Activated CD8-positive, alpha-beta memory T cell treated with anti-CD3 and anti-CD28 coated beads for 36 hours (primary cell): ENCODE measurements at regions not wholly inside any gene's neighbourhood (a gene's known extent, or its start where the extent isn't known, plus 50 kb on each side); places are given as distances from the start of the nearest gene placed in this dataset.
"Not testable (repeated sequence)": the region's sequence is repeated elsewhere in the genome, so short reads cannot be mapped to it uniquely, and the experiment has no call there.

Experiments used
- CTCF ChIA-PET: fragments of 350-600 bp; sonication (Branson Sonifier 250); formaldehyde crosslinking; loops from one replicate; lab custom pipeline; 2021; ENCODE audit warnings: antibody characterized with exemption; lab: Charles Lee
- POLR2A ChIA-PET: fragments of 350-600 bp; sonication (Branson Sonifier 250); formaldehyde crosslinking; loops from one replicate; lab custom pipeline; 2021; ENCODE audit warnings: antibody characterized with exemption; lab: Charles Lee

DNA sequence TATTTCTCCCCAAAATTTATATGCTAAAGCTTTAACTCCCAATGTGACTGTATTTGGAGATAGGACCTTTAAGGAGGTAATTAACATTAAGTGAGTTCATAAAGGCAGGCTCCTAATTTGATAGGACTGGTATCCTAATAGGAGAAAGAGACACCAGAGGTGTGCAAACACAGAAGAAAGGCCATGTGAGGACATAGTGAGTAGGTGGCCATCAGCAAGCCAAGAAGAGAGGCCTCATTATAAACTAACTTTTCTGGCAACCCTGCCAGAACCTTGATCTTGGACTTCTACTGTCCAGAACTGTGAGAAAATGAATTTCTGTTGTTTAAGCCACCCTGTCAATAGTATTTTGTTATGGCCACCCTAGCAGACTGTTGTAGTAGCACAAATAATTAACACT is 177.9 kb upstream of the FUT9 start:
- POLR2A ChIA-PET, result no interaction called here
- CTCF ChIA-PET, result no interaction called here

DNA sequence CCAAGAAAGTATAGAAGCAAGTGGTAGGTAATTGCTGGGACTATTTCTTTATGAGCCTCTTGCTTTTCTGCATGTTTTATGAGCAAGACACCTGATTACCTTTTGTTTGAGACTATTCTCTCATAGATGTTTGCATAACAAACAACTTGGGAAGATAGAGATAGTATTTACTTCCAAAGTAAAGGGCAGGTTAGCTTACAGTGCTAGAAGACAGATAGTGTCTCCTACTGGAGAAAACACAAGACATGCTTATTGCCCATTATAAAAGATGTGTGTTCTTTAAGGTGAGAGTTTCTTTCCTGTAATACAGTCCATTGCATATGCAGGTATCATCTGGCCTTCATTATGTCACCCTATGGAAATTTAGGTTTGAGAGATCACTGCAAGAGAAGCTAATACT is 174.2 kb upstream of the FUT9 start:
- POLR2A ChIA-PET, result no interaction called here
- CTCF ChIA-PET, result no interaction called here

DNA sequence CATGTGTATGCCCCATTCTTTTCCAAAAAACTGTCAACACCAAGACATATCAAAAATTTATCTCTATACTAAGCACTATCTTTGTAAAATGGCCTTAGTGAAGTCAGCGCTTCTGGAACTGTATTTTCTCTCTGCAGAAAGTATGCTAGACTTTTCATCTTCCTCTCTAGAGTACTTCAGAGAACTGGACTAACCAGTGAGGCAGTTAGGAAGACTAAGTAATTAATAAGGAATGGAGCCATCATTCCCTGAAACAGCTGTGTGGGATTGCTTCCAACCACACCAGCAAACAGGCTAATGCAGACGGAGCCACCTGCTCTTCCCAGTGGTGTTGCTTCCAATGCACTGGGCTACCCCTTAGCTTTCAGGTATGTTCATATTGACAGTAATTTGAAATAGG is 169.1 kb upstream of the FUT9 start:
- ChIA-PET POLR2A (no interaction called here), CTCF (no interaction called here)

DNA sequence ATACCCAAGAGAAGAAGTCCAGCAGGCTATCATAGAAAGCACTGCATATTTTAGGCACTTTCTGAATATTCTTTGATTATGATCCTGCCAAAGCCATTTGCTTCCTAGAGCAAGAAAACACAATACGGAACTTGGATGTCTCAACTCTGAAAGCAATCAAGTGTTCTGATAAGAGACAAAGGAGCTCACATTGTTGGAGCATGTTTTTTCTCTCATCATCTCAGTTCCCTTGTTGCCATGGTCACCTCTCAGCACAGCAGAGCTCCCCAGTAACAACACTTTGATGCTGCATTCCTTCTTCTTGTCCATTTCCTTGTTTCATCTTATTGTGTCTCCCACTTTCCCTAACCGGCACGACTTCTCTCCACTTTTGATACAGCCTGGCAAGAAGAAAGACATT is 168.7 kb upstream of the FUT9 start:
- CTCF ChIA-PET, result no interaction called here
- POLR2A ChIA-PET, result no interaction called here

DNA sequence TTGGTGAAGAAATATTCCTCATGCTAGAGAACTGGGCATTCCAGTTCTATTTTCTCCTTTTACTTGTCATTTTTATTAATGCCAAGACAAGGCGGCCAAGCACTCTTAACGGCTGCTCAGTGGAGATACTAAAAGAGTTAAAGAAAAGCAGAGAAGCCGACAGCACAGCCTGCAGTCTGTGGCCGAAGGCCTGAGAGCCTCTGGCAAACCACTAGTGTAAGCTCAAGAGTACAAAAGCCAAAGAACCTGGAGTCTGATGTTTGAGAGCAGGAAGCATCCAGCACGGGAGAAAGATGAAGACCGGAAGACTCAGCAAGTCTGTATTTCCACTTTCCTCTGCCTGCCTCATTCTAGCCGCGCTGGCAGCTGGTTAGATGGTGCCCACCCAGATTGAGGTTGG is 167.1 kb upstream of the FUT9 start:
- ChIA-PET POLR2A (no interaction called here), CTCF (no interaction called here)

DNA sequence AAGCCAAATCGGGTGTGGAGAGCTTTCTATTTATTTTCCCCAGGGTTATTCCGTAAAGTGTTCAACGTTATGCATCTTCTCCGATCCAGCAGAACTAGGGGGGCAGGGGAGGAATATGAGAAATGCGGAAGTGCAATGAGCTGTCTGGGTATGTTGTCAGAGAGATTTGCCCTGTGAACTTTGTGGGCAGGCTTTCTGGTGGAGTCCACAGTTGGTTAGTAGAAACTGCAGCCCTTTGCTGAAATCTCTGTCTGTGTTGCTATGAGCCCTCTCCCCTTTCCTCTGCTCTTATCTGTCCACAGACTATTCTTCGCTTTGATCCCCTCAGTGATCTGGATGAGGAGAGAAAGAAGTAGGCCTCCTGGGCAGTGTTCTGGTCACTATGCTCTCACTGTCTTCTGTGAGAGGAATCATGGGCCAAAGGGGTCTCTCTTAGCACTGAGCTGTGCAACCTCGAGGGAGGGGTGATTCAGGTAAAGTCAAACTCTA is 158.9 kb upstream of the FUT9 start:
- ChIA-PET CTCF (no interaction called here), POLR2A (no interaction called here)

DNA sequence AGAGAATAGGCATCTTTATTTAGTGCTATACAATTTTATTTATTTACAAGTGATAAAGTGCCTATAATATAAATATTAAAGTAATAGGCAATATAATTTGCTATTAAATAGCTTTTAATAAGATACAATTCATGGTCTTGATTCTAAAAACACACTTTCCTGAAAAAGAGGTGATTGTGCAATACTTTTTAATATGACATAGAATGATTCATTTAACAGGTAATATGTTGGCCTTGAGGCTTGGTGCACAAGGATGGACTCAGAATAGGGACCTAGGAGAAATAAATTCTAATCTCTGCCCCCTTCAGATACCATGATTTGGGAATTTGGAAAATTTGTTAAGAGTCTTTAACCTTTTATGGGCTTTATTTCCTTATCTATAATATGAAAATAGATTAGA is 149.9 kb upstream of the FUT9 start:
- ChIA-PET CTCF (no interaction called here), POLR2A (no interaction called here)

DNA sequence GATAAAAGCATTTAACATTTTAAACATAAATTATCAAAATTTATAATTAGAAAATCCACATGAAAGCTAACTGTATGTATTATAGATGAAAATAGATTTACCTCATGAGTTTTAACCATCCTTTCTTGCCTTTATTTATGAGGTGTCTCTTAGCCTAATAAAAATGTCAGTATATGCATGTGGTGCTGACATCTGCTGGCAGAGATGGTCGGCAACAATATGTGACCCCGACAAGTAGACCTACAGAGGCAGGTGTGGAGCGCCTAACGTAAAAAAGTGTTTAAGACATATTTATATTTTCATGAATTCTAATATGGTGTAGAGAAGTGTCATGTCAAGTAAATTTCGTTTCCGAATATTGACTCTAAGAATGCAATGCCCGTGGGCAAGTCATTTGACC is 149.0 kb upstream of the FUT9 start:
- POLR2A ChIA-PET, result no interaction called here
- CTCF ChIA-PET, result no interaction called here

DNA sequence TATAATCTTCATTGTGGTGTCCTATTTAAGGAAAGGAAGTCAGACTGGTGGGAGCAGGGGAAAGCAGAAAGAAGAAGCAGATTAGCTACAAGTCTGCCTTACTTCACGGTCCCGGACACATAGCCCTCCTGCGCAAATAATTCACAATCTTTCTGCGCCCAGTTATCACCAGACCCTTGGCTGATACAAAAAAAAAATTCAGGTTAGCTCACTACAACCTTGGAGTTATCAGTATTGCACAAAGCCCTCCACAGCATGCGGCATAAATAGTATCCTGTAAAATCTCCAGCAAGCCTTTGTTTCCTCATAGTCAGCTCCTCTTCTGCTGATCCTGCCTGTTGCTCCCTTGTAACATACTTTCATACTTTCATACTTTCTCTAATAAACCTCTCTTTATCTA is 148.6 kb upstream of the FUT9 start:
- CTCF ChIA-PET, result no interaction called here
- POLR2A ChIA-PET, result no interaction called here

DNA sequence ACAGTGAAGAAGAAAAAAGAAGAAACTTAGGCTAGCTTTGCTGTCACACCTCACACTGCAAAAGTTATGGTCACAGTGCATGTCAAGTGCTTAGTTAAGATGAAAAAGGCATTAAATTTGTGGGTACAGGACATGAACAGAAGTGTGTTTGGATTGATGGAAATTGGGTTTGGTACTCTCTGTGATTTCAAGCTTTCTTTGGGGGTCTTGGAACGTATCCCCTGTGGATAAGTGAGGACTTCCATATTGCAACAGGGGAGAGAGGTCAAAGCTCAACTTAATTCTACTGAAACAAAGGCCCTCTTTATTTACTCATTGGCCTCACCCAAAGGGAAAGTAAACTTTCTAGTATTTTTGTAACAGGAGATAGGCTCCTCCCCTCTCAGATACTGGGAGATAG is 138.3 kb upstream of the FUT9 start:
- CTCF ChIA-PET, result no interaction called here
- POLR2A ChIA-PET, result no interaction called here

DNA sequence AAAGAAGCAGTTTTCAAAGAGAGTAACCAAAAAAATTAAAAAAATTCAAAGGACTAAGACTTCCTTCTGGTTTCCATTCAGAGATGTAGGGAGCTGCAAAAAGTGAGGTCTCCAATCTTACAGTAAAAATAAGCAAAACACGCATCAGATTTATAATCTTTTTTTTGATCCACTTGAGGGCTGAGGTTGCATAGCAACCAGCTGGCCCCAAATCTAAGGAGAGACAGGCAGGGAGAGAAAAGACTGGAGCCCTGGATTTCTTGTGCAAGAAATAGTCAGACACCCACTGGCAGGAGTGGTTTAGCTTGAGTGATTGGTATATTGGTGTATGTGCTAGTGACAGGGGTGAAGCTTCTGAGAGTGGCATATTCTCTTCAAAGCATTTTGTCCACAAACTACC is 135.9 kb upstream of the FUT9 start:
- CTCF ChIA-PET, result interaction anchor here (0.6 kb wide), 1 partner anchor 456 kb away, joined by 3 read pairs; no protein-coding TSS in a partner anchor

DNA sequence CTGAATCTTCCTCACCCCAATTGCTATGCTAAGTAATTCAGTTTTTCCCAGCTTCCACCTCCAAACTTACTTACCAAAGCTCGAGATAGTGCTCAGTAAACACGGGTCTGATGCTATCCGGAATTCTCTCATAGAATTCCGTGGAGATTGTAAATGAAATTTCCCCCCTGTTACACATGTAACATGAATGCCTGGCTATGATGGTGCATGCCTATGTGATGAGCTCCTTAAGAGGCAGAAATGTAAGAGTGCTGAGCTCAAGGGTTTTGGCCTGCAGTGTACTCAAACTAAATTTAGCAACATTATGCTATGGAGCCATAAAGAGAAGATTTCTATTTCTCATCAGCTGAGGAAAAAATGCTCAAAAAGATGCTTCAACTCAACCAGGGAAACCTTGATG is 133.4 kb upstream of the FUT9 start:
- ChIA-PET CTCF (no interaction called here), POLR2A (no interaction called here)

More for the DNA sequence above, 135.9 kb upstream of the FUT9 start:
- POLR2A ChIA-PET, result no interaction called here

DNA sequence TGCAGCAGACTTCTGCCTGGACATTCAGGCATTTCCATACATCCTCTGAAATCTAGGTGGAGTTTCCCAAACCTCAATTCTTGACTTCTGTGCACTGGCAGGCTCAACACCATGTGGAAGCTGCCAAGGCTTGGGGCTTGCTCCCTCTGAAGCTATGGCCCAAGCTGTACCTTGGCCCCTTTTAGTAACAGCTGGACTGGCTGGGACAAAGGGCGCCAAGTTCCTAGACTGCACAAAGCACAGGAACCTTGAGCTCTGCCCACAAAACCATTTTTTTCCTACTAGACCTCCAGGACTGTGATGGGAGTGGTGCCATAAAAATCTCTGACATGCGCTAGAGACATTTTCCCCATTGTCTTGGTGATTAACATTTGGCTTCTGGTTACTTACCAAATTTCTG is 127.1 kb upstream of the FUT9 start:
- CTCF ChIA-PET, POLR2A ChIA-PET: not testable (repeated sequence)

DNA sequence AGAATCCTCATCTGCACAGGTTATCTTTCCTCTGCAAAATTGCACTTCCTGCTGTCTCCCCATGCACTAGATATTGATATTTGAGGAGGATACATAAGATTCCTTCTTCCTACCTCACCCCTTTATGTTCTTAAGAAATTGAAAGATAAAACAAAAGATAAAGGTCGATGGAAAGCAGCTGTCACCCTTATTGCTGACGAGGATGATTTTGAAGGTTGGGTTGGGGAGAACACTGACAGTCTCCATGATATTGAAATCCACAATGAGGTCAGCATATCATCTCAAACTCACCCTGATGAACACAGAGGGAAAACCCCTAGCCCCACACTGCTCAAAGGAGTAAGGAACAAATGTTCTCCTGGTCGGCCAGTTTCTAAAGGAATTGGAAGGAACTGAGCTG is 110.6 kb upstream of the FUT9 start:
- CTCF ChIA-PET, result no interaction called here
- POLR2A ChIA-PET, result no interaction called here

DNA sequence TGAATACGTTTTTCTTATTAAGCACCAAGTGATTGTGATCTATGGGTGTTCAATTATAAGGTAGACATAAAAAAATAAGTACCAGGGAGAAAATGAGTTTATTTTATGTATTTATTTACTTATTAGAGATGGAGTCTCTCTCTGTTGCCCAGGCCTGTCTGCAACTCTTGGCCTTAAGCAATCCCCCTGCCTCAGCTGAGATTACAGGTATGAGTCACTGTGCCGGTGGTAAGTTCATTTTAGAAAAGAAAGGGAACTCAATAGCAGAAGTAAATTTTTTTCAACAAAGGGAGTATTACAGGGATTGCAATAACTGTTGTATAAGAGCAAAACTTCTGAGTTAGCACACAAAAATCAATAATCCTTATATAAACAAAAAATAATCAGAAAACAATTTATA is 98.7 kb upstream of the FUT9 start:
- ChIA-PET CTCF (no interaction called here), POLR2A (no interaction called here)

DNA sequence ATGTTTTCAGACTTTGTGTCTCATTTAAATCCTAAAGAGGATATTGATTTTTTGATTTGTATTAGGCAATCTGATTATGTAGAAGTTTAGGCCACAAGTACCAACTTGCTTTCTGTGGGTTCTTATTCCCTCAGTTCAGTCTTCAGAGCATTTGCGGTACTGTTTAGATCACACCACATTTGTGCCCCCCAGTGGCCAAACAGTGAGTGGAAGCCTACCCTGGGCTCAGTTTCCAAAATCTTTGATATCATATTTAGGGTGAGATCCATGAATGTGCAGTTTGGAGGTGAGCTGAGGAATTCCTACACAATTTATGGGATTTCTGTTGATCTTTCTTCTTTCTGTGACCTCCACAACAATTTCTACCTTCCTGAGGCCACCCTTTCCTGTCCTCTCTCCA is 92.3 kb upstream of the FUT9 start:
- POLR2A ChIA-PET, result no interaction called here
- CTCF ChIA-PET, result no interaction called here

DNA sequence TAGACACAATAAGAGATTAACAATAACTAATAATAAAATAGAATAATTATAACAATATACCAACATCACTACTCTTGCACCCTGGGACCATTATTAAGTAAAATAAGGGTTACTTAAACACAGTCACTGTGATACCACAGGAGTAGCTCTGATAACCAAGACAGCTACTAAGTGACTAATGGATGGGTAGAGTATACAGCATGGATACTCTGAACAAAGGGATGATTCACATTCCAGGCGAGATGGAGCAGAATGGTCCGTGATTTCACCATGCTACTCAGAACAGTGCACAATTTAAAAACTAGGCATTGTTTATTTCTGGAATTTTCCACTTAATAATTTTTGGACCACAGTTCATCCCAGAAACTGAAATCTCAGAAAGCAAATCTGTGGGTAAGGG is 80.0 kb upstream of the FUT9 start:
- ChIA-PET CTCF (no interaction called here), POLR2A (no interaction called here)

DNA sequence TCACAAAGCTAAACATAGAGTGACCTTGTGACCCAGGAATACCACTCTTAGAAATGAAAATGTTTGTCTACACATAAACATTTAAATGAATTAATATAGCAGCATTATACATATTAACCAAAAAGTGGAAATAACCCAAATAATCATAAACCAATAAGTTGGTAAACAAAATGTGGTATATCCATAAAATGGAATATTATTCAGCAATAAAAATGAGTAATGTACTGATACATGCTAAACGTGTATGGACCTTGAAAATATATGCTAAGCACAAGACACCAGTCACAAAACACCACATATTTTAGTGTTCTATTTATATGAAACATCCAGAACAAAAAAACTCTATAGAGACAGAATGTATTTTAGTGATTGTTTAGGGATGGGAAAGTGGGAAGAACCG is 68.9 kb upstream of the FUT9 start:
- CTCF ChIA-PET, result no interaction called here
- POLR2A ChIA-PET, result no interaction called here

DNA sequence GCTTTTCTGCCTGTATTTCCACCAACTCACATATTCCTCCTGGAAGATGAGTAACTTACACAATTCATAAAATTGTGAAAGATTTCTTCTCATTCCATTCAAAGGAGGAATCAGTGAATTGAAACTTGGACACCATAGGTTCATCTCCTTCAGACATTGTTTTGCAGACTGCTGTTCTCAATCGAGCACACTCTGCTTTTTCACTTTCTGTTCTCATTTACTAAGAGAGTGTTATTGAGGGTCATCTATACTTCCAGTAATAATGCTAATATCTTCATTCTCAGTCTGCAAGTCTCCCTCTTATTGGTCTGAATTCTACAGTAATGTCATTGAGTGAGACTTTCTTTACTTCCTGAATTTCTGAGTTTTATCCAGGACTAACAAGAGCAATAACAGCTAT is 67.5 kb upstream of the FUT9 start:
- POLR2A ChIA-PET, result no interaction called here

DNA sequence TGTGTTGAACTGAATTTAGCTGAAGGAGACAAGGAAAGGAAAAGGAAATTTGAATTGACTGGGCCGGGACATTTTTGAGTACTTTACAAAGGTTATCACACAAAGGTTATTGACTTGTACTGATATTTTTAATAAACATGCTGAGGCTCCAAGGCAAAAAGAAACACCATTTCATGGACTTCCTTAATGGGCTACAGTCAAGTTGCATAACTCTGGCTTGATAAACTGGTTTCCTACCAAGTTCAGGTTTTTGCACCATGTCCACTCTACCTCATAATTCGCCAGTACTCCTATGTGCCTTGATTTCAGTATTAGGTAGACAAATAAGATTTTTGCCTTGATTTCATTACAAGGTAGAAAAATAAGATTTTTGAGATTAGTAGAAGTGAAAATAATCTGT is 65.8 kb upstream of the FUT9 start:
- ChIA-PET CTCF (no interaction called here), POLR2A (no interaction called here)

More for the DNA sequence above, 67.5 kb upstream of the FUT9 start:
- CTCF ChIA-PET, result no interaction called here

DNA sequence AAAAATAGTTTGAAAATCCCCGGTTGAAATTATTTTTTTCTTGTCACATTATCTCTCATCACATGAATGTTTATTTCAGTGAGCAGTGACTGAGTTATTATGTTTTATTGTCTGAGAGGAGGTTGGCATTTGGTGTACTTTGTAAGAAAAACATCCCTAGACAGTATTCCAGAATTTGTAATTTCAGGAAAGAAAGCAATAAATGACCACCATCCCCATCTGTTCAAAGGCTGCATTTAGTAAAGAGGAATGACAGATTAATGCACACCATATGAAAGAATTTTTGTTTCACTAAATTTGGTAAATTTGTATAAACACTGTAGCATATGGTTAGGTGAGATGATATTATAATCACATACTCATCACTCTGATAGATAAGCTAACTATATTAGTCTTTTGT is 57.1 kb upstream of the FUT9 start:
- POLR2A ChIA-PET, result no interaction called here
- CTCF ChIA-PET, result no interaction called here

DNA sequence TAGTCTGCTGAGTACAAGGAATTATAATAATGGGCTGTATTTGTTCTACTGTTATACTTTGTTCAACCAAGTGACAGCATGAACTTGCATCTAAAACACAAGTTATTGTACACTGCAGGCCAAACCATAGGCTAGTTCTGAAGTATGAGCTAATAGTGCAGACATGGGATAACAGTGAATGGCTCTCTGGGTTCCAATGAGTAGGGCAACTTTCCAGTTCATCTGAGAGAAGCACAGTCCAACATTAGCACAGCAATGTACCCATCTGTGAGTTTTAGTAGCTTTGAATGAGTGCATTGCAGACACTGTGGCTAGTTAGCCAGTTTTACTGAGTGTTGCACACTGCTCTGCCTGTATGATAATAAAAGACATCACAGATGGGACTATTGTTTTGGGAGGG is 56.5 kb upstream of the FUT9 start:
- ChIA-PET POLR2A (no interaction called here), CTCF (no interaction called here)
